NCI-H2081 treated with DMSO at 0.1 percent for 48 hours (cell line): ENCODE measurements at regions not wholly inside any gene's neighbourhood (a gene's known extent, or its start where the extent isn't known, plus 50 kb on each side); places are given as distances from the start of the nearest gene placed in this dataset.

Source experiments
- DNase-seq: peaks from one replicate; lab custom pipeline; 2025; lab: John Stamatoyannopoulos, UW

DNA sequence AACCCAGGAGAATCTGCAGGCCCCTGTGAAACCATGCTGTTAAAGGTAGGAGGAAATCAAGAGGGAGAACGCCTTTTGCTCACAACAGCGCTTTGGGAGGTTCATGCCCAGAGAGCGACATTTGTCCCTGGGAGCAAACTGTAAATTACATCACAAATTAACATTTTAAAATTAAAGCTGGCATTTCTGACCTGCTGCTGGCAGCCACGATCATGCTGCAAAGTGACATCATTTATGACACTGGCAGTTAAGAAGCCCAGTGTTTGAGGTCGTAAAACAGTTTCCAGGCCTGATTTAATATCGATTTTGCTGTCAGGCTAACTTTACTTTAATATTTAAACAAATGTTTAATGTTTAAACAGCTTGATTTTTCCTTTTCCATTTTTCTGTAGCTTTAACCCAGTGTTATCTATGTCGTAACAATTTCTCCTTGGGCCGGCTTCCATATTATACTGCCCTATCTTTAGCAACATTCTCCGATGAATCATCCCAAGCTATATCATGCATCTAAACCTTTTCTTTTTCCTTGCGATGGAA, 86.5 kb upstream of the NPVF start:
- DNase-seq: no peak

DNA sequence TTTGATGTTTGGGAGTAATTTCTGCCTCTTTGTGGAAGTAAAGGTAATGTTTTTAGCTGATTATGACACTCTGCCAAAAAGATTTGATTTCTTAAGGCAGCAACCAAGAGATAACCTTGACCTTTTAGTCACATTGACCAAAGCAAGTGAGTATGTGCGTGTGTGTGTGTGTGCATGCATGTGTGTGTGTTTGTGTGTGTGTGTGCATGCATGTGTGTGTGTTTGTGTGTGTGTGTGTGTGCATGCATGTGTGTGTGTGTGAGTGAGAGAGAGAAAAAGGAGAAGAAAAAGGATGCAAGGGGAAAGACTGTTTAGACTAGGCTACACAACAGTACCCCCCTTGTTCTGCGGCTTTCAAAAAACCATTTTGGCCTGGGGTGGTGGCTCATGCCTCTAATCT, 88.1 kb upstream of the NPVF start:
- no peak for DNase-seq

DNA sequence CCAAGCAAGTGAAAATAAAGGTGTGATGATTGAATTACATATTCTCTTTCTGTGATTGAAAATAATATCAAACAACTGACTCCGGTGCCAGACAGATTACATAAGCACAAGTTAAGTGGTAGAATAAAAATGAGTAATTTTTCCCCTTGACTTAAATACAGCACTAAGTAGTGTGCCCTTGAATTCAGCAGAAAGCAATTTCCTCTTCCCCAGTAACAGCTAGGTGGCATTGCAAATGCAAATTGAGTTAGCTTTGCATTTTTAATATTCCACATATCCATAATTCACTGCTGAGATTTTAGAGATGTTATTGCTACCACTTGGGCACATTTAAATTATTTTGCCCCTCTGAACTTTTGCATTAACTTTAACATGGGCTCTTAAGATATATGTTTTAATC, 89.8 kb upstream of the NPVF start:
- DNase-seq: no peak

DNA sequence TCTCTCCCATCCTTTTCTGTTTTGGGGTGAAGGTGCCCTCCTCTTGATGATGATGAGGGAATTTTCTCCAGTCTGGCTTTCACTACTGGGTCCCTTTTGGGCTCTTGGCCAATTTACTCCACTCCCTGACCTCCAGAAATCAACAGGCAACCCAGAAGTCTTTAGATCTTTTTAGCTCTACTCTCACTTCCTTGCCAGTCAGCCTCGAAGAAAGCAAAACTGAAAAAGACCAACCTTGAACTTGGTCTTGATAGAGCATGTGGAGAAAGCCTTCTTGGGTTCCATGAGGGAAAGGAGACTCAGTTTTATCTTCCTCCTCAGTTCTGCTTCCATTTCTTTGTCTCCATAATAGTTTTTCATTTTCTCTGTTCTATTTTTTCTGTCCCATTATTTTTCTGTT, 91.4 kb upstream of the NPVF start:
- no peak for DNase-seq

DNA sequence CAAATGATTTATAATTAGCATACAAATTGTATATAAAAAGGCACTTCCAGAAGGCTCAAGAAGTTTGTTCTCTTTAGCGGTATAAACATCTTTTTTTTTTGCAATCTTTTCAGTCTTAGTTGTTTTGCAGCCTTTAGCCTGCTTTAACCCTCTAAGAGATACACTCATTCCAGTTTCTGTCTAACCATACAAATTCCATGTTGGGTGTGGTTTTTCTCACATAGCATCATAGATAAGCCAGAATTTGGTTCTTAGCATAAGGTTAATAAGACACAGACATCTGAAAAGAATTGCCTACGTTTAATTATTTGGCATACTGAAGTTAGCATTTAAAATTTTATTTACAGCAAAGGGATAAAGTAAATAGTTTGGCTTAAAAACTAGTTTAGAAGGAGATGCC, 92.5 kb upstream of the NPVF start:
- DNase-seq: no peak

DNA sequence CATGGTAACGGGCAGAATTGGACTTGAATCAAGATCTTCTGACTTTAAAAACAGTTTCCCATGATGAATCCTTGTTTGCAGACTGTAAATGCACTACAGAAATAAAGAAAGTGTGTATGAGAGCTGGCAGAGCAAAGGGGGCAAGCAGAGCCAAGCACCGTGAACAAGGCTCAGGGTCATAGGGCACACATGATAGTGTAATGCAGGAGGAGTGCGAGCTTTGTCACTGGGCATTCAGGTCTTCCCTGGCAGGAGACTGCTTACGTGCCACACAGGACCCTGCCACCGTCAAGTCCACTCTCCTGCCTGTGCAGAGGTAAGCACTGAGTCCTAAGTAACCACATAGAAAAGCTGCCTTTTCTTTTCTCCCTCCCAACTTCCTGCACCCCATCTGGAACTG, 93.1 kb upstream of the NPVF start:
- DNase-seq: no peak

DNA sequence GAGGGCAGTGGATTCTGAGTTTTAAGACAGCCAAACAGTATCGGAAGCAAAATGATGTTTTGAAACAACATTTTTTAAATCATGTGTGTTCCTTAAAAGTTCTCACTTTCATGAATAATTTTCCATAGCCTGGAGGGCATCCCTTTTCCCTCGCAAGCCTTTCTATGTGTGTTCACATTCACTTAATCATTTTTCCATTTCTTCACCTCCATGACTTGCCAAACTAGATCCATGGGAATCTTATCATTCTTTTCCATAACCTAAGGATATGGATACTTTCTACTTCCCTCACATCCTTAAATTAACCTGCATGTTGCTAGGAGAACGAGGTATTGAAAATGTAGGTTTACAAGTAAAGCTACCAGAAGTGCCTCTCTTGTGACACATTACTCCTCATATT, 94.2 kb upstream of the NPVF start:
- no peak for DNase-seq

DNA sequence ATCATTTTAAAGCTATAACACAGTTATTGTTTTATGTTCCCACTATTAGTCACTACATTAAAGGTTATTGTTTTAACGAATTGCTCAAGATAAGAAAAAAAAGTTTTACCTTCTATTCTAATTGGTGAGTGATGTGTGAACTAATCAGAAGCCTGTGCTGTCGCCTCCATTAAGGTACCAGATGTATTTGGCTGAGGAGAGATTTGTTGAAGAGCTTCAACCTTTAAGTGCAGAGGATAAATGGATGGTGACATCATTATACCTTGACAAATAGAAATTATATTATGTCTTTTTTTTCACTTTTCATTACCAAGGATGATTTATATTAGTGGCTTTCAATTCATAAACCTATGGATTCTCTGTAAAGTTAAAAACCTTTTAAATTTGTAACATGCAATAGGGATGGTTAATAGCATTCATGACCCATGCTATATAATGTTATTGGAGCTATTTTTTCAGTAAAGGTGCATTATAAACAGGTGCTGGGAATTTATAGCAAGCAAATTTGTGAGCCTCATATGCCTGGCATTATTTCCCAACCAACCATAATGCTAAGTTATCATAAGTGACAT, 97.0 kb upstream of the NPVF start:
- no peak for DNase-seq

DNA sequence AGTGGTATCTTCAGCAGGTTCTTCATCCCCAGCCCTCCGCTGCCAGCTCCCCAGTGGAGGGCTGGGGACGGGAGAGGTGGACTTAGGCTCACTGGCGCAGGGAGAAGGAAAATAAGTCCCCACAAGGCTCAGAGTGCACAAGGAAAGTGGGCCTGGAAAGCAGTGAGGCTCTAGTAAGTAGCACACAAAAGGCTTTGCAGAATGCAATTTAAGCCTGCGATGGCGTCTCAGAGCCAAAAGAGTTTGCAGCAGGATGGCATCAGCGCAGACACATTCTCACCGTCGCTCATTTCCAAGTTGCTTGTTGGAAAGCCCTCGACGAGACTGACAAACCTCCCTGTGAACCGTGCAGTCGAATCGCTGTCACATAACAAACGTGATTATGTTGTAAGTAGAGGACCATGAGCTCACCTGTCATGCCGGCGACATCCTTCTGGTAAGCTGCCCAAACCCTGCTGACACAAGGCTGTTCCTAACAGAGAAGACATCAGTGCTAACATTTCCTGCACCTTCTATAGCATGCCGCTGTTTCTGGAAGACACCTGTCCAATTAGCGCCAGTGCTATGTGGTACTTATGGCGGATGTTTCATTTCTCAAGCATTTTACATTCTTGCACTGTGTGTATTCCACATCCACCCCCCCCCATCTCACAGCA, 98.3 kb upstream of the NPVF start:
- no peak for DNase-seq

DNA sequence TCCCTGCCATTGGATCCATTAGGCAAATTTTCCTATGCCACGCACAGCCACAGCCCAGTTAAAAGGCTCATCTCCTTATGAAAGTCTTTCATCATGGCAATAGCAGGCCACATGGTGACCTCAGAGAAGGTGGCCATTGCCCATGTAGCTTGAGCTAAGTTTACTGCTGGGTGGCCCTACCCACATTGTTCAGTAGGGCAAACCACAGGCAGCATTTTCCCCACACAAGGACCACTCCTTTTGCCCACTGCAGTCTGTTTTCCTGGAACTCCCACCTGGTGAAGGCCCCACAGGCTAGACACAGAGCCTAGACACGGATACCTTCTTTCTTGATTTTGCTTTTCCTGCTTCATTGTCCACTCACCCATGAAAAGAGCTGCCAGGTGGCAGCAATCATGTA, 101.5 kb upstream of the NPVF start:
- no peak for DNase-seq

DNA sequence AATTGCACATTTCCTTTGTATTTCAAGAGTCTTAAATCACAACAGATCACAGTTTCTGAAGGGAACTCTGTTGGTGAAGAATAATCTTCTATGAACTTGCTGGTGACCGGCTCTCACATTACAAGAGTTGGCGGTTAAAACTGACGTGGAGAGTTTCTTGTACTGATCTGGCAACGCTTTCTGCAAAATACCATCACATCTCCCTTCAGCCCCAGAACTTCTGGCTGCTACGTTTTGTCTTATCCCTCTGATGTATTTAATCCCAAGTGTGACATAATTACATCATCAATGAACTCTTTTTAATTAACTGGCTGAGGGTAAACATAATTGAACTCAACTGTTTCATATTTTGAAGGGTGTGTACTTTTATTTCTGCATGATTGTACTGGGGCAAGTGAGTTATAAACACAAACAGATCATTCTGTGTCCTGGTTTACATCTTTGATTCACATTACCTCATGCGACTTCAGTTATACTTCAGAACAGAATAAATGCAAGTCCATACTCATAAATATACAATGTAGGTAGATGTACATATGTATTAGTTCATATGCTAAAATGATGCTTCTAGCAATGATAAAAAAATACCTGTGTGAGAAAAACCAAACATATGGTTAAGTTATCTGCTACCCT, 105.1 kb upstream of the NPVF start:
- DNase-seq: no peak

DNA sequence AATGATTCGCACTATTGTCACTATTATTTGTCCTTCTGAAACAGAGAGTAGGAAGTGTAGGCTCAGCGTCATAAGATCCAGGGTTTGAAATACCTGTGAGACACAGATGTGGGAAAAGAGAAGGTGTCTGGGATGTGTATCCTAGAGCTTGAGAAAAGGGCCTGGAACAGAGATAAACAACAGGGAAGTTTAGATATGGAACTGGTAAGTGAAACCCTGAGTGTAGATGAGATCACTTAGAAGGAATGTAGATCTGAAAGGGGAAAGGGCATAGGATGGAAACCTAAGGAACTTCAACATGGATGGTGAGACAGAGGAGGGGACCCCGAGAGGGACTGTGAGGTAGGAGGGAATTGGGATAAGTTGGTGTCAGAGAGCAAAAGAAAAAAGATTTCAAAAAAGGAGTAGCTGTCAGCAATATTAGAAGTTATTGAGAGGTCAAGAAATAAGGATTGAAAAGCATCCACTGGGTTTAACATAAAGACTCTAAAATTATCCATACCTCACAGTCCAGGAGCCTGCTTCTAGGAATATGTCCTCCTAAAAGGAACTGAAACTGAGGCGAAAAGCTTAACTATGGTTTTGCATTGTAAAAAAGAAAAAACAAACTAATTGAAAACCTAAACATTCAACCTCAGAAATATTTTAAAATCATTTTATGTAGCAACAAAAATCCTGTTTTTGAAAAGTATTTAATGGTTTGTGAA, 119.2 kb upstream of the NPVF start:
- DNase-seq: no peak

DNA sequence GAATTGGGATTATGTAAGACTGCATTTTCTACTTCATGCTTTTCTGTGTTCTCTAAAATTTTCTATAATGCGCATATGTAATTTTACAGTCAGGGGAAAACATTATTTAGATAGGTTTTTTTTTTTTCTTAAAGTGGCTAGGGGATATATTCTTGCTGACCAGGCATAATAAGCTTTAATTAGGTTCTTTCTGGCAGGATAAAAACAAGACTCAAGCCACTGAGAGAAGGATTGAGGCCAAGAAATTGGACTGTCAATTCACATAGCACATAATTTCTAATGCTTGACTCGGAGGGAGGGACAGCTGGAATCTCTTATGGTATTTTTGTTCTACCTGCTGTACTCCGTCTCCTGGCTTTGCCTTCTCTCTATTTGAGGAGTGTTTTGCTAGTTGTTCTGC, 119.8 kb upstream of the NPVF start:
- DNase-seq: no peak

DNA sequence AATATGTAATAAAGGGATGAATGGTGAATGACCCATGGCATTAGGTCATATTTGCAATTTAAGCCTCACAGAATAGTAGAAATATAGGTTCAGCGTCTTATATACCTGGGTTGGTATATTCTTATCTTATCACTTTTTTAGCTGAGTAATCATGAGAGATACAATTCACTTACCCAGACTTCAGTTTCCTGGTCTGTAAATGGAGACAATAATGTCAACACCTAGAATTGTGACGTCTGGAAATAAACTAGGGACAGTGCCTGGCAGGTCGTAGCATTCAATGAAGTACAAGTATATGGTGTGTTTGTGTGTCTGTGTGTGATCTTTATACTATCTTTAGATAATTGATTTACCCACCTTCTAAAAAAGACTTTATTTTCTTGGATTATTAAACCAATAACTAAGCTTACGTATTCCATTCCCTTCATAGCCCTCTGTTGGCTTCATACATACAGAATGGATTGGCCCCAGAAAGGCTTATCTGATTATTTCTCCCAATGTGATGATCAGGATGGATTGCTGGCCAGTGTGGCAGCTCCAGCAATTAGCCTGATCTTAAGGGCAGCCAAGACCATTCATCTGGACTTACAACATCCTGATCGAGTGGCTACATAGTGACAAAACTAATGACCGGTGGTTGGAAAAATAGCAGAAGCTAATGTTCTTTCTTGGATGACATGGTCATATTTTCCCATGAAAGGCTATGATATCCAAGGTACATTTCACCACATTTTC, 121.2 kb upstream of the NPVF start:
- DNase-seq: no peak

DNA sequence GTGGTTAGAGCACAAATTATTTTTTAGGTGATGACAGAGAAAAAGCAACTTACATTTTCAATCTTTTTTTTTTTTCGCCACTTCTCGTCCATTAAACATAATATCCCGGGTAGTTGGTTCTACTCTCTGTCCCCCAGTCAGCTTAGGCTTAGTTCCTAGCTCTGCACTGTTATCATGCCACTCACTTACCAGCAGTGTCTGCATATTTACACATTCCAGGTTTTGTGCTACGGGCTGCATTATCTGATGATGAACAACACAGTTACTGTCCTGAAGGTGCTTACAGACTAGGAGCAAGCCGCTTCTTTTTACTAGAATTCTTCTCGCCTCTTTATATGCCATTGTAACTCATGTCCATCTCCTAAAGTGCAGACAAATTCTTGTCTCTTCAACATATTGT, 121.8 kb upstream of the NPVF start:
- no peak for DNase-seq

DNA sequence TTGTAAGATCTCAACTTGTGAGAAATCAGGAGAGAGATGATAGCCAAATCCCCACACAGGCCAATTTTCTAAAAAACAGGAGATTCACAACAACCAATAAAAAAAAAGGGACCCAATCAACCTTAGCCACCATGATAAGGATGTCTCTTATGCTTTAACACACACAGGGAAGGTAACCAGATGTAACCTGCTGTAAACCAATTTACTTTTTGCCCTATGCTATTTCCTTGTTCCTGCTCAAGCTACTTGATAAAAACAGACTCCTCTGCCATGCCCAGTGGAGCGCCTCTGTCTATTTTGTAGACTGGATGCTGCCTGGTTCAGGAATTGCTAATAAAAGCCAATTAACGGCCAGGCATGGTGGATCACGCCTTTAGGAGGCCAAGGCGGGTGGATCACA, 123.5 kb upstream of the NPVF start:
- DNase-seq: no peak

DNA sequence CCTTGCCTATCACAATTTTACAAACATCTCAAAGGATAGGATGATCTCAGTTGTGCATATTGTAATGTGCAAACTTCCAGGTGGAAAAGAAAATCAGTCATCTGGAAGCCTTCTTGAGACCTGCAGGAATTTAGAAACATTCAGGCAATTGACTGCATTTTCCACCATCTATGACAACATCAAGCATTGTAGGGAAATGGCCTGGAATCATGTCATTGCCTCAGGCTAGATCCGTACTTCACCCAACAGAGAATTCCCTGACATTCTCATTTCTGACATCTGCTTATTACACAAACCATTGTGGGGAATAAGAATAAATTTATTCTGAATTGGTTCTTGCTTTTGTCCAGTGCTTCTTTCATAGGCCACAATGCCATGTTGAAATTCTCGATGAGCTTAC, 124.9 kb upstream of the NPVF start:
- DNase-seq: no peak

DNA sequence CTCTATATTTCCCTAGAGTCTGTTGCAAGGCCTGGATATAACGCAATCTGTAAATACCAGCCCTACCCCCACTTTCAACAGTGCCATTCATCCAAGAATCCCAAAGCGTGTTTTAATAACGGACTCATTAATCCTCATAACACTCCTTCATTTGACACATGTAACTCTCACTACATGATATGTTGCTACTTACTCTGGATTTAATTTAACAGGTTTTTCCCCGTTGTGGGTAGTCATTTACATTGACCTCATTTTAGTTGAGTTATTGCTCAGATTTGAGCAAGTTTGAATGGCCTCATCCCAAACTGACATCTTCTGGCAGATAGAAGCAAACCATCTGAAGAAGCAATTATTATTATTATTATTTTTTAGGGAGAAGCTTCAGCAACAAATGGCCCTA, 125.4 kb upstream of the NPVF start:
- DNase-seq: no peak

DNA sequence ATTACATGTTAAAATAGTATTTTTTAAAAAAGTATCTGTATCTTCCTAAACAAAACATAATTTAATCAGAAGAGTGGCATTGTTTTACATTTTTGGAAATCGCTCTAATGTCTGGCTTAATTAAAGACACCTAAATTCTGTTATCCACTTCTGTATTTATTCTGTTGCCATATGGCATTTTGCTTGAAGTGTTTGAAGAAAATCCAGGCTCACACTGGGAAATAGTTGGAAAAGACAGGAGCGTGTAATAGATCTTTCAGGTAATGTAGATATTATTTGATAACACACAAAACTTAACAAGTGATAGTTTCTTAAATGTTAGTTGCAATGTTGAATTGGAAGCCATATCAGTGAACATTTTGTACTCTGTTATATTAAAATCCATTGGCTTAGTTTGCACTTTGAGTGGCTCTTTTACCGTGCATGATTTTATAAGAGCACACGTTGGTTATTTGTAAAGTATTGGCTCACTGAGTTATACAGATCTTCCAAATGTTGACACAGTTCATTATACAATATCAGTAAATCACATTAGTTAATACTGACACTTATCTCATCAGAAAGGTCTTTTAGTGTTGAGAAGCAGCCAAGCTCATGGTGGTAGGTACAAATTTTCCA, 128.4 kb upstream of the NPVF start:
- no peak for DNase-seq

DNA sequence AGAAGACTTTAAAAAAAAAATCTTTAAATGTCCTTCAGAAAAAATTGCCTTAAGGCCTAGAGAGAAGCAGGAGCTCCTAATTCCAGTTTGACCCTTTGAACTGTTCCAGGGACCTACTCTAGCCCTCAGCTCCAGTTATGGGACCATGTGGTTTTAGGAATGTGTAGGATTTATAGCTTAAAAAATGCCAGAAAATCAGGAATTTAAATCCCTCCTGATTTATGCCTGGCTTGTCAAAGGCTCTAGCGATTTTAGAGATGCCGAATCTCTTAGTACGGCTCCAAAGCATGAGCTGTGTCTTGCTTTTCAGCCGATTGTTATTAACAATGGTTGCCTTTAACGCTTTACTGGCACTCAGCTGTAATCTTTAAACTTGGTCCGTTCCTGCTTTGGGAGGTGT, 130.6 kb upstream of the NPVF start:
- DNase-seq: no peak

DNA sequence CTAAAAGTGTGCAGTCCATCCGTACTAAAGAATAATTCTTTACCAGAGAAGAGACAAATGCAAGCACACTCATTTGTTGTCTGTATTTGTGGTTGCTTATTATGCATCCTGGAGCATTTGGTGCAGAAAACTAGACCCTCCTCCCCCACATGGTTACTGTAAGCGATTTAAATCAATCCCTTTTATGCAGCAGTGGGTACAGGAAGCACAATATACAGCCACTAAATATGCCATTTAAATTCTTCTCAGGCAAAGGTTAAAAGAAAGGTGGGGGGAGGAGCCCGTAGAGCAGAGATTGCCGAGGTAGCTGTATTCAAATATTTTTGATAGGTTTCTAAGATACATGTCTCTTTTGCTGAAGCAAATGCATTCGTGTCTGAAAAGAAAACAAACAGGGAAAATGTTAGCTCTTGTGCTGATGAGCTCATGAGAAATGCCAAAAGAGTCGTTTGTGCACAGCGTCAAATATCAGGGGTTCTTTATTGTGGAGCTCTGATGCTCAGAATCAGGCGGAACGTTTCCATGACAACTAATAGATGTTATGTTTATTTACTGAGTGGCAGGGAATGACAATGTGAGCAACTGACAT, 131.3 kb upstream of the NPVF start:
- peak; percentile 98 for DNase-seq

DNA sequence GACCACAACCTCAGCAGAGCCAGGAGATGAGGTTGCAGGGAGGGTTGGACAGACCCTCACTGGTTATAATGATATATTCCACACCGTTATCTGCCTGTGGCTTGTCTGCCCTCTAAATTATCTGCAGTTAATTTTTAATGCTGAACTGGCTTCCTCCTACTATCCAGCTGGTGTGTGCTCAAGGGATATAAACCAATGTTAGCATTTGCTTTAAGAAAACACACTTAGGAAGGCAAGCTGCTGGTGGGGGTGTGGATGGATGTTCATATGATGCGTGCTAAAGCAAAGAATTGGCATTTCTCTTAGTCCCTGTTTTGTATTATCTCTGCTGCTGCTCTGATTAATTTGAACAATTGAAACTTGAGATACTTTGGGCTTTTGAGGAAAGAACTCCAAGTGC, 132.2 kb upstream of the NPVF start:
- peak; percentile 61 for DNase-seq
